ENCODE measurements at regions not wholly inside any gene's neighbourhood (a gene's known extent, or its start where the extent isn't known, plus 50 kb on each side); places are given as distances from the start of the nearest gene placed in this dataset.

- H3K4me3 ChIP-seq (ENCODE audit: low read depth, low read length): no peak overlapping the region
- no peak for DNase-seq (ENCODE audit: low read depth)
- TF ChIP-seq, protein P1, sequence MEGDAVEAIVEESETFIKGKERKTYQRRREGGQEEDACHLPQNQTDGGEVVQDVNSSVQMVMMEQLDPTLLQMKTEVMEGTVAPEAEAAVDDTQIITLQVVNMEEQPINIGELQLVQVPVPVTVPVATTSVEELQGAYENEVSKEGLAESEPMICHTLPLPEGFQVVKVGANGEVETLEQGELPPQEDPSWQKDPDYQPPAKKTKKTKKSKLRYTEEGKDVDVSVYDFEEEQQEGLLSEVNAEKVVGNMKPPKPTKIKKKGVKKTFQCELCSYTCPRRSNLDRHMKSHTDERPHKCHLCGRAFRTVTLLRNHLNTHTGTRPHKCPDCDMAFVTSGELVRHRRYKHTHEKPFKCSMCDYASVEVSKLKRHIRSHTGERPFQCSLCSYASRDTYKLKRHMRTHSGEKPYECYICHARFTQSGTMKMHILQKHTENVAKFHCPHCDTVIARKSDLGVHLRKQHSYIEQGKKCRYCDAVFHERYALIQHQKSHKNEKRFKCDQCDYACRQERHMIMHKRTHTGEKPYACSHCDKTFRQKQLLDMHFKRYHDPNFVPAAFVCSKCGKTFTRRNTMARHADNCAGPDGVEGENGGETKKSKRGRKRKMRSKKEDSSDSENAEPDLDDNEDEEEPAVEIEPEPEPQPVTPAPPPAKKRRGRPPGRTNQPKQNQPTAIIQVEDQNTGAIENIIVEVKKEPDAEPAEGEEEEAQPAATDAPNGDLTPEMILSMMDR (IDR thresholded peaks at IDR 0.05; ENCODE audit: insufficient read depth, low read depth, low read length, missing control alignments): no peak
These were observed 92.8 kb upstream of the HNRNPU start for GRCh38 chr1:244957122-244957521.

DNA sequence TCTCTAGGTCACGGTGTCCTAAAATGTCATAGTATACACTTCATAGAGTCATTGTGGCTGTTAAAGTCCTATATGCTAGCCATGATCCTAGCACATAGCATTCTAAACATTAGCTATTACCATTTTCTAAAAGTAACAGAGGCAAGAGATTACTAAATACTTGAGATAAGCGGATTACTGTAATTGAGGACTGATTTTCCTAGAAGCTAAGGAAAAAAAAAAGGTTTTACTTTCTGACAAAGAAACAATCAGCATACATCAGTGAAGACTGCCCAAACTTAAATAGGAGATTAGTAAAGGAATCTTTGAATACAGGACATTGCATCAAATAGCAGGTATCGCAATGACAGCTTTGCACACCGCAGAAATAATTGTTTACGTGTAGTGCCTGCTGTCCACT lies 91.3 kb upstream of the HNRNPU start:
- DNase-seq (ENCODE audit: low read depth): no peak
- TF ChIP-seq, protein P1 (IDR thresholded peaks at IDR 0.05; ENCODE audit: insufficient read depth, low read depth, low read length, missing control alignments): no peak
- no peak overlapping the region for H3K4me3 ChIP-seq (ENCODE audit: low read depth, low read length)

GRCh38 chr1:244954359-244954758 lies 90.0 kb upstream of the HNRNPU start:
- TF ChIP-seq, protein P1 (IDR thresholded peaks at IDR 0.05; ENCODE audit: insufficient read depth, low read depth, low read length, missing control alignments): no peak
- no peak for DNase-seq (ENCODE audit: low read depth)
- no peak overlapping the region for H3K4me3 ChIP-seq (ENCODE audit: low read depth, low read length)

DNA sequence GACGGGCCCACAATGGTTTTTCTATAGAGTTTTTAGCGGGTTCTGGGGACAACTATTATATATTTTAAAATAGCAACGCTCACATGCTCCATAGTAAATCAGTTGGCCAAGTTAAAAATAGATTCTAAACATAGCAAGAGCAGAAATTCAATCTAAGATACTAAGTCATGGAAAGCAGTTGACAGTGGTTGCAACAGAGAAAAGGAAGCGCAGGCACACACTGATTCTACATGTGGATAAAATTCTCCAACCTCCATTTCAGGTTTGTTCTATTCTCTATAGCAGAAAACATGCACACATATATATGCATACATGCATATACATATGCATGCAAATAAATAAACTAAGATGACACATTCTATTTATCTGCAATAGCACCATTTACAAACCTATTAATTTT lies 89.6 kb upstream of the HNRNPU start:
- no peak overlapping the region for H3K4me3 ChIP-seq (ENCODE audit: low read depth, low read length)
- TF ChIP-seq, protein P1 (IDR thresholded peaks at IDR 0.05; ENCODE audit: insufficient read depth, low read depth, low read length, missing control alignments): no peak
- no peak for DNase-seq (ENCODE audit: low read depth)

- no peak overlapping the region for H3K4me3 ChIP-seq (ENCODE audit: low read depth, low read length)
- DNase-seq (ENCODE audit: low read depth): peak; percentile 22
- TF ChIP-seq, protein P1 (IDR thresholded peaks at IDR 0.05; ENCODE audit: insufficient read depth, low read depth, low read length, missing control alignments): no peak
These were observed 88.6 kb upstream of the HNRNPU start for GRCh38 chr1:244952940-244953339.

DNA sequence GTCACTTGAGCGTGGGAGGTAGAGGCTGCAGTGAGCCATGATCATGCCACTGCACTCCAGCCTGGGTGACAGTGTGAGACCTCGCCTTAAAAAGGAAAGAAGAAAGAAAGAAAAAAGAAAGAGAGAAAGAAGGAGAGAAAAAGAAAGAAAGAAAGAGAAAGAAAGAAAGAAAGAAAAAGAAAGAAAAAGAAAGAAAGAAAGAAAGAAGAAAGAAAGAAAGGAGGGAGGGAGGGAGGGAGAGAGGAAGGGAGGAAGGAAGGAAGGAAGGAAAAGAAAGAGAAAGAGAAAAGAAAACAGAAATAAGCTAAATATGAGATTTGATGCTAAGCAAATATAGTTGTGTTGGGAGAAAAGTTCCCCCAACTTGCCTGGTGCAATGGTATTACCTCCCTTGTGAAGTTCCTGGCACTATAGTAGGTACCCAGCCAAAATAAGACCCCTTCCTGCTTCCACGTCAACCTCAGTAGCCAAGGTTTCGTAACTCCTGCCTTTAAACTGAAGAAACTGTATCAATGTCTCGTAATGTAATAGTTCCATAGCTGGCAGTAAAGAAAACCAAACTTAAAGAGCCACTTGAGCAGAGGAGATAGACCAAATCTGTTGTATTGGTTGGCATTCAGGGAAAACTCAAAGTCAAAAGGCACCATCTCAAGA lies 88.1 kb upstream of the HNRNPU start:
- no peak overlapping the region for H3K4me3 ChIP-seq (ENCODE audit: low read depth, low read length)
- no peak for DNase-seq (ENCODE audit: low read depth)
- TF ChIP-seq, protein P1 (IDR thresholded peaks at IDR 0.05; ENCODE audit: insufficient read depth, low read depth, low read length, missing control alignments): no peak

DNA sequence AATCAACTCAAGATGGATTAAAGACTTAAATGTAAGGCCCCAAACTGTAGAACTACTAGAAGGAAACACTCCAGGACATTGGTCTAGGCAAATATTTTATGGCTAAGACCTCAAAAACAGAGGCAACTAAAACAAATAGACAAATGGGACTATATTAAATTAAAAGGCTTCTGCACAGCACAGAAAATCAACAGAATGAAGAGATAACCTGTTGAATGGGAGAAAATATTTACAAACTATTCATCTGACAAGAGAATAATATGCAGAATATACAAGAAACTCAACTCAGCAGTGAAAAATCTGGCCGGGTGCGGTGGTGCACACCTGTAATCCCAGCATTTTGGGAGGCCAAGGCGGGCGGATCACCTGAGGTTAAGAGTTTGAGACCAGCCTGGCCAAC lies 84.1 kb upstream of the HNRNPU start:
- DNase-seq (ENCODE audit: low read depth): no peak
- TF ChIP-seq, protein P1 (IDR thresholded peaks at IDR 0.05; ENCODE audit: insufficient read depth, low read depth, low read length, missing control alignments): no peak
- no peak overlapping the region for H3K4me3 ChIP-seq (ENCODE audit: low read depth, low read length)
